ENCODE measurements at regions not wholly inside any gene's neighbourhood (a gene's known extent, or its start where the extent isn't known, plus 50 kb on each side); places are given as distances from the start of the nearest gene placed in this dataset.

DNA sequence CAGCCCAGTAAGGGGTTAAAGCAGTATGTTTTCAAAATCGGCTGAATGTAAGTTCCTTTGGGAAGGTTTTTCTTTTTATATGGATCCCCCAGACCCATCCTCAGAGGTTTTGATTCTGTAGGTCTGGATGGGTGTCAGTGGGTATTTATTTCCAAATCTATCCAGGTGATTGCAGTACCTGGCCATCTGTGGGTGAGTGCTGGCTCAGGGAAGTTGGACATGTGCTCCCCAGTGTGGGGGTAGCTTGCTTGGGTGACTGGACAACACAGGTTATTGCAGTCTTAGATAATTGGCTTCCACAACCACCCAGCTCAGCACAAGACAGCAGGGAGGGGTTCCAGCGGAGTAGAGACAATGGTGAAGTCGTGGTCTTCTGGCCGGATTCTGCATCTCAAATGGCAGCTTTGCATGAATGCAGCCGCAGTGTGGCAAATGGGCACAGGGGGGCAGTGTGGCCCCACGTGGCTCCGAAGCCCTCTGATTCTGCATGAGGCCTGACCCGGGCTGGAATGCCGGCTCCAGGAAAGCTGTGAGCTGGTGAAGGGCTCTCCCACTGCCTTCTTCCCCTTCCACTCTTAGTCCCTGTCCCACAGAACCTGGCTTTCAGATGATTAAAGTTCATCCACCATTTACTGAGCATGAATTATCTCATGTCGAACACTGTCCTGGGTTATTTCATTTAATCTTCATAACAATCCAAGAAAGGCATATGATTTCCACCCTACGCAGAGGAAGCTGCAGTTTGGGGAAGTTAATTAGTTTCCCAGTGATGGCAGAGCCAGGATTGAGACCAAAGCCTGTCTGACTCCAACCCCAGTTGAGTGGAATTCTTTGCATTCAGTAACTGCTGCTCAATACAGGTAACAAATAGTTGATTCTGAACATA is 64.5 kb upstream of the SYPL1 start:
- Histone ChIP-seq H3K9me3 (ENCODE audit: insufficient read depth, low read length) (no peaks in the 10 kb centered on the region), H3K9ac (ENCODE audit: insufficient read length, low read depth) (no peak overlapping the region), H3K27me3 (ENCODE audit: insufficient read depth, insufficient read length) (no peaks in the 10 kb centered on the region), H3K4me1 (ENCODE audit: insufficient read depth, insufficient read length) (no peaks in the 10 kb centered on the region), H3K36me3 (ENCODE audit: insufficient read depth, insufficient read length, low read length) (no peaks in the 10 kb centered on the region), H3K4me3 (ENCODE audit: insufficient read length, low read depth) (no peak overlapping the region)
- no peak for TF ChIP-seq SUZ12 (IDR thresholded peaks at IDR 0.05; ENCODE audit: extremely low read depth, insufficient read depth, insufficient read length)
- TF ChIP-seq ZNF274 (IDR thresholded peaks at IDR 0.05; ENCODE audit: low read depth, low read length) = no peak
- TF ChIP-seq YY1 (IDR thresholded peaks at IDR 0.05; ENCODE audit: insufficient read depth, insufficient read length) = no peak
- peak; percentile 91 for DNase-seq (ENCODE audit: low read depth, low spot score)

DNA sequence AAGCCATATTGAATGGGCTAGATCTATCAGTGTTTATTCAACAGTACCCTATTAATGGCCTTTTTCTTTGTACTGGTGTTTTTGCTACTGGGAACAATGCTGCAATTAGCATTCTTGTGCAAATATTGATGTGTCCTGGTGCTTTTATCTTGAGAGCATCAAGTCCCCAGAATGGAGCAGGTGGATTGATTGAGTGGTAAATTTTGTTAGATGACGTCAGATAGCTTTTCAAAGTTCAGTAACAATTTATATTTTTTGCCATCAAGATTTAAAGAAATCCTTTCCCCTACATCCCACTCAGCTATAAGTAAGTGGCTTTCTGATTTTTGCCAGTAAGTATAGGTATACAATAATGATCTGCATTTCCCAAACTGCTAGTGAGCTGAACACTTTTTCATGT is 63.4 kb upstream of the SYPL1 start:
- no peaks in the 10 kb centered on the region for H3K4me1 ChIP-seq (ENCODE audit: insufficient read depth, insufficient read length)
- no peaks in the 10 kb centered on the region for H3K36me3 ChIP-seq (ENCODE audit: insufficient read depth, insufficient read length, low read length)
- no peaks in the 10 kb centered on the region for H3K27me3 ChIP-seq (ENCODE audit: insufficient read depth, insufficient read length)
- no peak overlapping the region for H3K4me3 ChIP-seq (ENCODE audit: insufficient read length, low read depth)
- H3K9me3 ChIP-seq (ENCODE audit: insufficient read depth, low read length) = no peaks in the 10 kb centered on the region
- TF ChIP-seq YY1 (IDR thresholded peaks at IDR 0.05; ENCODE audit: insufficient read depth, insufficient read length) = no peak
- TF ChIP-seq SUZ12 (IDR thresholded peaks at IDR 0.05; ENCODE audit: extremely low read depth, insufficient read depth, insufficient read length) = no peak
- TF ChIP-seq ZNF274 (IDR thresholded peaks at IDR 0.05; ENCODE audit: low read depth, low read length) = no peak
- no peak overlapping the region for H3K9ac ChIP-seq (ENCODE audit: insufficient read length, low read depth)
- DNase-seq (ENCODE audit: low read depth, low spot score) = no peak

DNA sequence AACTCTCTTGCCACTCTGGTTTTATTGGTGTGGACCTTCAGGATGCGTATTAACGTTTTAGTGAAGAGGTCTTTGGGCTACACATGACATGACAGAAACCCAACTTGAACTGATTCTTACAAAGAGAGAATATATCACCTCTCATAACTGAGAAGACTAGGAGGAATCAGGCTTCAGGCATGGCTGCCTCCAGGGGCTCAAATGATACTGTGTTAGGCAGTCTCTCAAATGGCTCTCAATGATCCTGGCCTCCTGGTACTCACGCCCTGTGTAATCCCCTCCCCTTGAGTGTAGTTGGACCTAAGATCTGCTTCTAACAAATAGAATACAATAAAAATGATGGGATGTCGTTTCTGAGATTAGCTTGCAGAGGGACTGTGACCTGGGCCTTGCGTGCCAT is 58.5 kb upstream of the SYPL1 start:
- H3K9ac ChIP-seq (ENCODE audit: insufficient read length, low read depth) = no peak overlapping the region
- TF ChIP-seq ZNF274 (IDR thresholded peaks at IDR 0.05; ENCODE audit: low read depth, low read length) = no peak
- no peak for TF ChIP-seq SUZ12 (IDR thresholded peaks at IDR 0.05; ENCODE audit: extremely low read depth, insufficient read depth, insufficient read length)
- no peak for TF ChIP-seq YY1 (IDR thresholded peaks at IDR 0.05; ENCODE audit: insufficient read depth, insufficient read length)
- no peaks in the 10 kb centered on the region for H3K27me3 ChIP-seq (ENCODE audit: insufficient read depth, insufficient read length)
- H3K9me3 ChIP-seq (ENCODE audit: insufficient read depth, low read length) = no peaks in the 10 kb centered on the region
- no peak overlapping the region for H3K4me3 ChIP-seq (ENCODE audit: insufficient read length, low read depth)
- no peak for DNase-seq (ENCODE audit: low read depth, low spot score)
- H3K4me1 ChIP-seq (ENCODE audit: insufficient read depth, insufficient read length) = peaks cover 2% of the 10 kb centered on the region
- no peaks in the 10 kb centered on the region for H3K36me3 ChIP-seq (ENCODE audit: insufficient read depth, insufficient read length, low read length)

- H3K4me1 ChIP-seq (ENCODE audit: insufficient read depth, insufficient read length) = peaks cover 2% of the 10 kb centered on the region
- no peak for TF ChIP-seq ZNF274 (IDR thresholded peaks at IDR 0.05; ENCODE audit: low read depth, low read length)
- no peak overlapping the region for H3K9ac ChIP-seq (ENCODE audit: insufficient read length, low read depth)
- DNase-seq (ENCODE audit: low read depth, low spot score) = no peak
- H3K4me3 ChIP-seq (ENCODE audit: insufficient read length, low read depth) = no peak overlapping the region
- H3K36me3 ChIP-seq (ENCODE audit: insufficient read depth, insufficient read length, low read length) = no peaks in the 10 kb centered on the region
- no peaks in the 10 kb centered on the region for H3K9me3 ChIP-seq (ENCODE audit: insufficient read depth, low read length)
- H3K27me3 ChIP-seq (ENCODE audit: insufficient read depth, insufficient read length) = no peaks in the 10 kb centered on the region
These were observed 57.9 kb upstream of the SYPL1 start for GRCh38 chr7:106169821-106170610.

DNA sequence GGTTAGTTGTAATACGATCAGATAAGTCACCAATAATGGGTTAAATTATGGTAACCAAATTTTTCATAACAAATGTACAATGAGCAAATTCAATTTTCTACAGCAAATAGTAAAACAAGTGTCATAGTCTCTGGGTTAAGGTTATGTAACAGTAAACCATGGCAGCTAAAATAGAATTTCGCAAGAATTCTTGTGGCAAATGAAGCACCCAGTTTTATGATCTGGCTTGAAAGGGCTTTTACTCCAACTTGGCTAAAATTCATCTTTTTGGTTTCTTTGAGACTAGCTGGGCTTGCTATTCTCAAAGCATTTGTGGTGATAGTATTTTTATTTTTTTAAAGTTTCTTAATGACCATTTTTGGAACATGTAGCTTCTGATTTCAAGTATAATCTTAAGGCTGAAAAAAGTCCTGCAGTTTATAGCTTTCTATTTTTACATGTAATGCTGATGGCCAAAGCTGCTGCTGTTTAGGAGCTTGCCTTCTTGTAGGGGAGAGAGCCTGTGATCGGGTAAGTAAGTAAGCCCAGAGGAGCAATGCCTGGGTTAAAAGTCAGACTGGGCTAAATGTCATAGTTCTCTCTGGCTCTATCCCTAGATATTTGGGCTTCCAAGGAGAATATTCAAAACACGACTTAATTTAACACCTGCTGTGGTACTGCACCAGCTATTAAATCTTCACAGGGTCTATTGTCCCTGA is 55.5 kb upstream of the SYPL1 start:
- H3K9ac ChIP-seq (ENCODE audit: insufficient read length, low read depth) = no peak overlapping the region
- TF ChIP-seq SUZ12 (IDR thresholded peaks at IDR 0.05; ENCODE audit: extremely low read depth, insufficient read depth, insufficient read length) = no peak
- no peak for TF ChIP-seq ZNF274 (IDR thresholded peaks at IDR 0.05; ENCODE audit: low read depth, low read length)
- no peak for TF ChIP-seq YY1 (IDR thresholded peaks at IDR 0.05; ENCODE audit: insufficient read depth, insufficient read length)

DNA sequence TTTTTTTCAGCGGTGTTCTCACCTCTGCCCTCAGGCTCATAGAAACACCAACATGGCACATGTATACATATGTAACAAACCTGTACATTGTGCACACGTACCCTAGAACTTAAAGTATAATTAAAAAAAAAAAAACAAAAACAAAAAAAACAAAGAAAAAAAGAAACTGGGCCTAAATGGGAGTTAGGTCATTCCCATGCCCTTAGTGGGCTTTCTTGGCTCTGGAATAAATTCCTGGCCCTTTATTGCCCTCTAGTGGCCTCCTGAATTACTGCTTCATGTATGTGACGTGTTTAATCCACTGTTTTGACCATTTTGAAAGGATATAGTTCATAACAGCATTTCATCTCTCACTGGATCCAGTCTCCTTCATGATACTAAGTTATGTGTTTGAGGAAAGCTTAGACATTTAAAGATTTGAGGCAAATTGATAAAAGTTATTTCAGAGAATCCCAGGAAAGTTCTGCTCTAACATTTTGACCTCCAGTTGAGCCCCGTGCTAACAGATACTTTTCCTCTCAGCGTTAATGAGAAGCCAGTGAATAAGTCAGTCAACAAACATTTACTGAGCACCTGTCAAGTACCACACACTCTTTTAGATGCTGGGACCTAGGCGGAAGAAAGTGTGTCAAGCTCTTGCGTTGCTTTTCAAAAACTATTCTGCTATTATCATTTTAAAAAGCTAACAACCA is 54.7 kb upstream of the SYPL1 start:
- H3K4me1 ChIP-seq (ENCODE audit: insufficient read depth, insufficient read length) = peaks cover 2% of the 10 kb centered on the region
- peak; percentile 57 for DNase-seq (ENCODE audit: low read depth, low spot score)
- H3K27me3 ChIP-seq (ENCODE audit: insufficient read depth, insufficient read length) = no peaks in the 10 kb centered on the region

More for the DNA sequence above, 55.5 kb upstream of the SYPL1 start:
- Histone ChIP-seq H3K4me3 (ENCODE audit: insufficient read length, low read depth) (no peak overlapping the region), H3K27me3 (ENCODE audit: insufficient read depth, insufficient read length) (no peaks in the 10 kb centered on the region), H3K9me3 (ENCODE audit: insufficient read depth, low read length) (peaks cover 21% of the 10 kb centered on the region; the same call in 1 of the 2 replicates), H3K4me1 (ENCODE audit: insufficient read depth, insufficient read length) (peaks cover 2% of the 10 kb centered on the region), H3K36me3 (ENCODE audit: insufficient read depth, insufficient read length, low read length) (no peaks in the 10 kb centered on the region)
- no peak for DNase-seq (ENCODE audit: low read depth, low spot score)

More for the DNA sequence above, 54.7 kb upstream of the SYPL1 start:
- H3K9me3 ChIP-seq (ENCODE audit: insufficient read depth, low read length) = peaks cover 21% of the 10 kb centered on the region; the same call in 1 of the 2 replicates
- no peak overlapping the region for H3K9ac ChIP-seq (ENCODE audit: insufficient read length, low read depth)
- H3K36me3 ChIP-seq (ENCODE audit: insufficient read depth, insufficient read length, low read length) = no peaks in the 10 kb centered on the region
- H3K4me3 ChIP-seq (ENCODE audit: insufficient read length, low read depth) = no peak overlapping the region
- no peak for TF ChIP-seq YY1 (IDR thresholded peaks at IDR 0.05; ENCODE audit: insufficient read depth, insufficient read length)
- no peak for TF ChIP-seq SUZ12 (IDR thresholded peaks at IDR 0.05; ENCODE audit: extremely low read depth, insufficient read depth, insufficient read length)
- no peak for TF ChIP-seq ZNF274 (IDR thresholded peaks at IDR 0.05; ENCODE audit: low read depth, low read length)
